Neural crest cell (in vitro differentiated cells): ENCODE measurements at regions not wholly inside any gene's neighbourhood (a gene's known extent, or its start where the extent isn't known, plus 50 kb on each side); places are given as distances from the start of the nearest gene placed in this dataset.
"Not testable (repeated sequence)": the region's sequence is repeated elsewhere in the genome, so short reads cannot be mapped to it uniquely, and the experiment has no call there.

Source experiments
- DNase-seq: peaks from one replicate; pipeline ENCODE4 v3.0.0; 2021; ENCODE audit warnings: low read depth, mixed read lengths, low spot score
- H3K27ac Mint-ChIP-seq: one replicate; pipeline ENCODE4 v1.8.0; 2021; ENCODE audit warnings: mild to moderate bottlenecking, mixed read lengths; ENCODE audit not compliant: unreplicated experiment
- H3K27me3 Mint-ChIP-seq: 2 replicates; pipeline ENCODE4 v1.8.0; 2021; ENCODE audit warnings: low read depth, mild to moderate bottlenecking, mixed read lengths
- H3K36me3 Mint-ChIP-seq: 2 replicates; pipeline ENCODE4 v1.8.0; 2021; ENCODE audit warnings: low read depth, mild to moderate bottlenecking, mixed read lengths
- H3K4me1 Mint-ChIP-seq: 2 replicates; pipeline ENCODE4 v1.8.0; 2021; ENCODE audit warnings: mixed read lengths
- H3K4me3 Mint-ChIP-seq: one replicate; pipeline ENCODE4 v1.8.0; 2021; ENCODE audit warnings: mild to moderate bottlenecking, mixed read lengths
- H3K9me3 Mint-ChIP-seq: 2 replicates; pipeline ENCODE4 v1.8.0; 2021; ENCODE audit warnings: mixed read lengths
- CTCF ChIP-seq: fragments of 200-600 bp; sonication (generic); conservative IDR thresholded peaks from 2 replicates; pipeline ENCODE4 v1.5.0; 2021; ENCODE audit warnings: antibody characterized with exemption, mild to moderate bottlenecking

GRCh38 chr9:102941868-102942267, 53.3 kb upstream of the CYLC2 start:
- Mint-ChIP-seq H3K4me3 (no peak overlapping the region), H3K27ac (no peak overlapping the region), H3K27me3 (no peaks in the 10 kb centered on the region), H3K9me3 (peaks cover 3% of the 10 kb centered on the region), H3K4me1 (no peaks in the 10 kb centered on the region), H3K36me3 (no peaks in the 10 kb centered on the region)
- DNase-seq = no peak
- no peak for TF ChIP-seq CTCF

- H3K4me3 Mint-ChIP-seq = no peak overlapping the region
- H3K4me1 Mint-ChIP-seq = no peaks in the 10 kb centered on the region
- no peak for DNase-seq
- no peaks in the 10 kb centered on the region for H3K9me3 Mint-ChIP-seq
- no peaks in the 10 kb centered on the region for H3K36me3 Mint-ChIP-seq
- no peaks in the 10 kb centered on the region for H3K27me3 Mint-ChIP-seq
- no peak for TF ChIP-seq CTCF
- no peak overlapping the region for H3K27ac Mint-ChIP-seq
Measured at GRCh38 chr9:102922526-102922925, 72.6 kb upstream of the CYLC2 start.

GRCh38 chr9:102911185-102911584, 83.9 kb upstream of the CYLC2 start:
- Mint-ChIP-seq H3K36me3 (no peaks in the 10 kb centered on the region), H3K4me3 (no peak overlapping the region), H3K27ac (no peak overlapping the region), H3K4me1 (no peaks in the 10 kb centered on the region), H3K9me3 (peaks cover 3% of the 10 kb centered on the region), H3K27me3 (no peaks in the 10 kb centered on the region)
- DNase-seq = no peak
- TF ChIP-seq CTCF = no peak

- H3K27ac Mint-ChIP-seq, H3K4me1 Mint-ChIP-seq: not testable (repeated sequence)
- peaks cover 19% of the 10 kb centered on the region for H3K9me3 Mint-ChIP-seq
Measured at GRCh38 chr9:102905795-102906194, 89.3 kb upstream of the CYLC2 start.

GRCh38 chr9:102892025-102892424, 103.1 kb upstream of the CYLC2 start:
- H3K27me3 Mint-ChIP-seq = no peaks in the 10 kb centered on the region
- H3K4me3 Mint-ChIP-seq = no peak overlapping the region
- no peak for TF ChIP-seq CTCF
- DNase-seq = no peak
- H3K36me3 Mint-ChIP-seq = no peaks in the 10 kb centered on the region
- H3K9me3 Mint-ChIP-seq = peaks cover 2% of the 10 kb centered on the region
- no peak overlapping the region for H3K27ac Mint-ChIP-seq
- no peaks in the 10 kb centered on the region for H3K4me1 Mint-ChIP-seq

More at GRCh38 chr9:102905795-102906194, 89.3 kb upstream of the CYLC2 start:
- H3K27me3 Mint-ChIP-seq, H3K4me3 Mint-ChIP-seq, DNase-seq, H3K36me3 Mint-ChIP-seq: not testable (repeated sequence)

GRCh38 chr9:102888747-102889146, 106.4 kb upstream of the CYLC2 start:
- not testable (repeated sequence) for H3K4me1 Mint-ChIP-seq, H3K4me3 Mint-ChIP-seq, H3K36me3 Mint-ChIP-seq, H3K9me3 Mint-ChIP-seq, DNase-seq, H3K27ac Mint-ChIP-seq, H3K27me3 Mint-ChIP-seq

GRCh38 chr9:102875687-102876086, 119.4 kb upstream of the CYLC2 start:
- Mint-ChIP-seq H3K4me1 (no peaks in the 10 kb centered on the region), H3K27me3 (peaks cover 12% of the 10 kb centered on the region), H3K36me3 (no peaks in the 10 kb centered on the region), H3K9me3 (no peaks in the 10 kb centered on the region), H3K4me3 (no peak overlapping the region), H3K27ac (no peak overlapping the region)
- no peak for DNase-seq
- TF ChIP-seq CTCF = no peak
